Astrocyte (in vitro differentiated cells and primary cell): ENCODE measurements at regions not wholly inside any gene's neighbourhood (a gene's known extent, or its start where the extent isn't known, plus 50 kb on each side); places are given as distances from the start of the nearest gene placed in this dataset.

Source experiments
- DNase-seq: peaks from one replicate; pipeline ENCODE4 v3.0.0-alpha.2; 2010; ENCODE audit warnings: low read depth
- FAIRE-seq: peaks from 2 replicates; lab custom pipeline; 2011; peaks lifted over from hg19 to GRCh38; lab: Jason Lieb, UNC
- H2AFZ ChIP-seq: 2 replicates; pipeline ENCODE4 v1.6.0; 2012; ENCODE audit warnings: low read depth, low read length, inconsistent platforms
- H3K27ac ChIP-seq: 2 replicates; pipeline ENCODE4 v1.5.1; 2011; ENCODE audit warnings: low read depth, low read length, inconsistent platforms
- H3K27me3 ChIP-seq: 2 replicates; pipeline ENCODE4 v1.6.0; 2011; ENCODE audit warnings: low read length, inconsistent platforms; ENCODE audit not compliant: insufficient read depth
- H3K36me3 ChIP-seq: 2 replicates; pipeline ENCODE4 v1.5.1; 2011; ENCODE audit warnings: low read length, inconsistent platforms; ENCODE audit not compliant: insufficient read depth
- H3K4me1 ChIP-seq: 2 replicates; pipeline ENCODE4 v1.5.1; 2011; ENCODE audit warnings: low read length, inconsistent platforms; ENCODE audit not compliant: insufficient read depth
- H3K4me2 ChIP-seq: 2 replicates; pipeline ENCODE4 v1.6.0; 2012; ENCODE audit warnings: low read length, inconsistent platforms
- H3K4me3 ChIP-seq: 2 replicates; pipeline ENCODE4 v1.5.1; 2011; ENCODE audit warnings: low read depth, mild to moderate bottlenecking, low read length, inconsistent platforms; ENCODE audit not compliant: insufficient read depth
- H3K79me2 ChIP-seq: 2 replicates; pipeline ENCODE4 v1.6.0; 2012; ENCODE audit warnings: mild to moderate bottlenecking, low read length, inconsistent platforms; ENCODE audit not compliant: insufficient read depth
- H3K9ac ChIP-seq: 2 replicates; pipeline ENCODE4 v1.6.0; 2012; ENCODE audit warnings: mild to moderate bottlenecking, low read length, inconsistent platforms
- H3K9me3 ChIP-seq: 2 replicates; pipeline ENCODE4 v1.5.1; 2012; ENCODE audit warnings: low read depth, mild to moderate bottlenecking, low read length, inconsistent platforms; ENCODE audit not compliant: insufficient read depth
- H4K20me1 ChIP-seq: 2 replicates; pipeline ENCODE4 v1.6.0; 2012; ENCODE audit warnings: low read length, inconsistent platforms; ENCODE audit not compliant: insufficient read depth
- H3K27ac Mint-ChIP-seq: one replicate; pipeline ENCODE4 v1.8.0; 2021; ENCODE audit warnings: mild to moderate bottlenecking, mixed read lengths; ENCODE audit not compliant: unreplicated experiment
- H3K27me3 Mint-ChIP-seq: one replicate; pipeline ENCODE4 v1.8.0; 2021; ENCODE audit warnings: low read depth, mixed read lengths; ENCODE audit not compliant: unreplicated experiment
- H3K36me3 Mint-ChIP-seq: one replicate; pipeline ENCODE4 v1.8.0; 2021; ENCODE audit warnings: low read depth, mixed read lengths; ENCODE audit not compliant: unreplicated experiment
- H3K4me1 Mint-ChIP-seq: one replicate; pipeline ENCODE4 v1.8.0; 2021; ENCODE audit warnings: low read depth, mixed read lengths; ENCODE audit not compliant: unreplicated experiment
- H3K4me3 Mint-ChIP-seq: one replicate; pipeline ENCODE4 v1.8.0; 2021; ENCODE audit warnings: mild to moderate bottlenecking, moderate library complexity, mixed read lengths; ENCODE audit not compliant: unreplicated experiment
- H3K9me3 Mint-ChIP-seq: one replicate; pipeline ENCODE4 v1.8.0; 2021; ENCODE audit warnings: mild to moderate bottlenecking, mixed read lengths; ENCODE audit not compliant: unreplicated experiment
- EZH2 ChIP-seq: IDR thresholded peaks from 2 replicates; pipeline ENCODE4 v1.6.1; 2012; ENCODE audit warnings: mild to moderate bottlenecking, low read length, inconsistent platforms; ENCODE audit not compliant: insufficient read depth
- TF ChIP-seq, protein P1 (sequence below): IDR thresholded peaks from 2 replicates; pipeline ENCODE4 v1.5.1; 2011; ENCODE audit warnings: low read depth, mild to moderate bottlenecking, inconsistent platforms, low read length, moderate library complexity; ENCODE audit not compliant: insufficient read depth

DNA sequence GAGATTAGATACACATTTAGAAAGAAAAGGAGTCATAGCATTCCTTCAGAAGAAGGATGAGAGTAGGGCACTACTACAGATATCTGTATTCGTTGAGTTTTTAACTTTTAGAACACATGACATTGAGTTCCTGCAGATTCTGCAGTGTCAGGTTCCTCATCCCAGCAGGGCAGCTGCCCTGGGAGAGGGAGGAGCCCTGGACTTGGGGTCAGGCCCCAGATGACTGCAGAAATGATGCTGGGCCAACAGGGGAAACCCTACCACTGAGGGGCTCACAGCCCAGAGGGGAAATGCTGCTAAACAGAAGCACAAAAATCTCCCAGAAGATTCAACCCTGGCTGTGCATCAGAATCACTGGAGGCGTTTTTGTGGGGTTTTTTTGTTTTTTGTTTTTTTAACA is 68.9 kb upstream of the TAF1L start:
- Mint-ChIP-seq H3K4me3 (no peak overlapping the region), H3K9me3 (peaks cover 1% of the 10 kb centered on the region), H3K36me3 (no peaks in the 10 kb centered on the region), H3K4me1 (peaks cover 38% of the 10 kb centered on the region), H3K27me3 (peaks cover 4% of the 10 kb centered on the region), H3K27ac (peak overlapping the region; percentile 17)
- TF ChIP-seq, protein P1, sequence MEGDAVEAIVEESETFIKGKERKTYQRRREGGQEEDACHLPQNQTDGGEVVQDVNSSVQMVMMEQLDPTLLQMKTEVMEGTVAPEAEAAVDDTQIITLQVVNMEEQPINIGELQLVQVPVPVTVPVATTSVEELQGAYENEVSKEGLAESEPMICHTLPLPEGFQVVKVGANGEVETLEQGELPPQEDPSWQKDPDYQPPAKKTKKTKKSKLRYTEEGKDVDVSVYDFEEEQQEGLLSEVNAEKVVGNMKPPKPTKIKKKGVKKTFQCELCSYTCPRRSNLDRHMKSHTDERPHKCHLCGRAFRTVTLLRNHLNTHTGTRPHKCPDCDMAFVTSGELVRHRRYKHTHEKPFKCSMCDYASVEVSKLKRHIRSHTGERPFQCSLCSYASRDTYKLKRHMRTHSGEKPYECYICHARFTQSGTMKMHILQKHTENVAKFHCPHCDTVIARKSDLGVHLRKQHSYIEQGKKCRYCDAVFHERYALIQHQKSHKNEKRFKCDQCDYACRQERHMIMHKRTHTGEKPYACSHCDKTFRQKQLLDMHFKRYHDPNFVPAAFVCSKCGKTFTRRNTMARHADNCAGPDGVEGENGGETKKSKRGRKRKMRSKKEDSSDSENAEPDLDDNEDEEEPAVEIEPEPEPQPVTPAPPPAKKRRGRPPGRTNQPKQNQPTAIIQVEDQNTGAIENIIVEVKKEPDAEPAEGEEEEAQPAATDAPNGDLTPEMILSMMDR, result no peak
- TF ChIP-seq EZH2, result no peak
- Histone ChIP-seq H3K4me2 (peak overlapping the region; percentile 54), H4K20me1 (no peaks in the 10 kb centered on the region), H3K4me3 (no peak overlapping the region), H3K36me3 (no peaks in the 10 kb centered on the region), H2AFZ (no peak overlapping the region), H3K4me1 (peaks cover 34% of the 10 kb centered on the region), H3K9ac (peak overlapping the region; percentile 70), H3K27me3 (no peaks in the 10 kb centered on the region), H3K9me3 (no peaks in the 10 kb centered on the region), H3K79me2 (no peaks in the 10 kb centered on the region), H3K27ac (peak overlapping the region; percentile 78)
- no peak for FAIRE-seq
- no peak for DNase-seq

DNA sequence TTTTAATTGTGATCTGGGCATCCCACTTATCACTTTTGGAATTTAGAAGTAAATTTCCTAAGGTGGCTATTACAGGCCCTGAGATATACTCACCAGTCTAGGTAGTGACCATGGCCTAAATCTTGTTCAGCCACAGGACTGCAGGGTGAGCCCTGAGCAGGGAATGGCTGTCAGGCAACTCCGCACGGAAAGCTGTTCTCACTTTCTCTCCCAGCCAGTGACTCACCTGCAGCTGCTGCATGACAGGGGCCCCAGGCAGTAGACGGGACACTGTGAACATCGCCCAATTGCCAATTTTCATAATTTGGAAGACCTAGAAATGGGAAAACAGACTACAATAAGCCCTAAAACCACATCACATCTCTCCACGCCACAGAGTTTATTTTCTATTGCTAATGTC is 69.6 kb upstream of the TAF1L start:
- no peaks in the 10 kb centered on the region for H3K9me3 ChIP-seq
- Mint-ChIP-seq H3K9me3 (peaks cover 1% of the 10 kb centered on the region), H3K27ac (peak overlapping the region; percentile 17), H3K4me3 (no peak overlapping the region), H3K27me3 (peaks cover 4% of the 10 kb centered on the region), H3K4me1 (peaks cover 38% of the 10 kb centered on the region), H3K36me3 (no peaks in the 10 kb centered on the region)
- no peaks in the 10 kb centered on the region for H4K20me1 ChIP-seq
- H3K4me1 ChIP-seq, result peaks cover 34% of the 10 kb centered on the region
- no peaks in the 10 kb centered on the region for H3K36me3 ChIP-seq
- no peak overlapping the region for H2AFZ ChIP-seq
- FAIRE-seq (peak; percentile 5), DNase-seq (peak; percentile 86)
- H3K27ac ChIP-seq, result peak overlapping the region; percentile 78
- H3K9ac ChIP-seq, result peak overlapping the region; percentile 70
- H3K4me2 ChIP-seq, result peak overlapping the region; percentile 54
- no peak overlapping the region for H3K4me3 ChIP-seq
- no peaks in the 10 kb centered on the region for H3K27me3 ChIP-seq
- TF ChIP-seq, protein P1, result no peak
- TF ChIP-seq EZH2, result no peak
- no peaks in the 10 kb centered on the region for H3K79me2 ChIP-seq

GRCh38 chr9:32706004-32706724 is 70.7 kb upstream of the TAF1L start:
- Histone ChIP-seq H3K27me3 (no peaks in the 10 kb centered on the region), H3K27ac (peak overlapping the region; percentile 78), H3K4me3 (peak overlapping the region; percentile 11), H3K9me3 (no peaks in the 10 kb centered on the region), H3K79me2 (no peaks in the 10 kb centered on the region), H2AFZ (no peak overlapping the region), H3K9ac (peak overlapping the region; percentile 70), H3K36me3 (no peaks in the 10 kb centered on the region), H3K4me1 (peaks cover 34% of the 10 kb centered on the region), H4K20me1 (no peaks in the 10 kb centered on the region), H3K4me2 (peak overlapping the region; percentile 54)
- Mint-ChIP-seq H3K4me3 (peak overlapping the region; percentile 2), H3K27me3 (peaks cover 4% of the 10 kb centered on the region), H3K36me3 (no peaks in the 10 kb centered on the region), H3K9me3 (peaks cover 1% of the 10 kb centered on the region), H3K4me1 (peaks cover 38% of the 10 kb centered on the region), H3K27ac (peak overlapping the region; percentile 17)
- TF ChIP-seq, protein P1, result no peak
- no peak for TF ChIP-seq EZH2
- DNase-seq (peak; percentile 87), FAIRE-seq (no peak)
